ENCODE measurements at regions not wholly inside any gene's neighbourhood (a gene's known extent, or its start where the extent isn't known, plus 50 kb on each side); places are given as distances from the start of the nearest gene placed in this dataset.

DNA sequence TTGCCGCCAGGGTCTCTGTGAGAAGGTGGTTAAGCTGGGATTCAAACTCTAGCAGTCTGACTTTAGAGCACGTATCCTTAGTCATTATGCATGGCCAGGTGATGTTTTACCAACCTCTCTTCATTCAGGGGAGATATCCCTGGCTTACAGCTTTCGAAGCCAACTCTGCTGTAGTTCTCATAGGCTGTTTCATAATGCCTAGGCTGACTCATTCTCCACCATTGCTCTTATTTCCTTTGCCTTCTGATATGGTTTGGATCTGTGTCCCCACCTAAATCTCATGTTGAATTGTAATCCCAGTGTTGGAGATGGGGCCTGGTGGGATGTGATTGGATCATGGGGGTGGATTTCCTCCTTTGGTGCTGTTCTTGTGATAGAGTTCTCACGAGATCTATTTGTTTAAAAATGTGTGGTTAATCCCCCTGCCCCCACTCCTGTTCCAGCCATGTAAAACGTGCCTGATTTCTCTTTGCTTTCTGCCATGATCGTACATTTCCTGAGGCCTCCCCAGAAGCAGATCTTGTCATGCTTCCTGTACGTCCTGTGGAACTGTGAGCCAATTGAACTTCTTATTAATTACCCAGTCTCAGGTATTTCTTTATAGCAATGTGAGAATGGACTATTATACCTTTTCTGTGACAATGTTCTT, 94.6 kb upstream of the MAN1A1 start:
- ChIA-PET CTCF (interaction anchor here (0.7 kb wide), 1 partner anchor 292 kb away, joined by 3 read pairs; no protein-coding TSS in a partner anchor), POLR2A (no interaction called here)
- Histone ChIP-seq H3K27me3 (ENCODE audit: control insufficient read depth, insufficient read depth, low read length) (no peaks in the 10 kb centered on the region), H3K27ac (ENCODE audit: low read depth, low read length) (no peak overlapping the region), H3K4me3 (ENCODE audit: low read depth, low read length) (no peak overlapping the region), H3K9me3 (ENCODE audit: control insufficient read depth, insufficient read depth, low read length) (peaks cover 7% of the 10 kb centered on the region; the same call in 1 of the 2 replicates)
- TF ChIP-seq, protein P1, sequence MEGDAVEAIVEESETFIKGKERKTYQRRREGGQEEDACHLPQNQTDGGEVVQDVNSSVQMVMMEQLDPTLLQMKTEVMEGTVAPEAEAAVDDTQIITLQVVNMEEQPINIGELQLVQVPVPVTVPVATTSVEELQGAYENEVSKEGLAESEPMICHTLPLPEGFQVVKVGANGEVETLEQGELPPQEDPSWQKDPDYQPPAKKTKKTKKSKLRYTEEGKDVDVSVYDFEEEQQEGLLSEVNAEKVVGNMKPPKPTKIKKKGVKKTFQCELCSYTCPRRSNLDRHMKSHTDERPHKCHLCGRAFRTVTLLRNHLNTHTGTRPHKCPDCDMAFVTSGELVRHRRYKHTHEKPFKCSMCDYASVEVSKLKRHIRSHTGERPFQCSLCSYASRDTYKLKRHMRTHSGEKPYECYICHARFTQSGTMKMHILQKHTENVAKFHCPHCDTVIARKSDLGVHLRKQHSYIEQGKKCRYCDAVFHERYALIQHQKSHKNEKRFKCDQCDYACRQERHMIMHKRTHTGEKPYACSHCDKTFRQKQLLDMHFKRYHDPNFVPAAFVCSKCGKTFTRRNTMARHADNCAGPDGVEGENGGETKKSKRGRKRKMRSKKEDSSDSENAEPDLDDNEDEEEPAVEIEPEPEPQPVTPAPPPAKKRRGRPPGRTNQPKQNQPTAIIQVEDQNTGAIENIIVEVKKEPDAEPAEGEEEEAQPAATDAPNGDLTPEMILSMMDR (IDR thresholded peaks at IDR 0.05; ENCODE audit: low read depth, low read length): no peak
- no peak for DNase-seq (ENCODE audit: low read depth, low spot score)

DNA sequence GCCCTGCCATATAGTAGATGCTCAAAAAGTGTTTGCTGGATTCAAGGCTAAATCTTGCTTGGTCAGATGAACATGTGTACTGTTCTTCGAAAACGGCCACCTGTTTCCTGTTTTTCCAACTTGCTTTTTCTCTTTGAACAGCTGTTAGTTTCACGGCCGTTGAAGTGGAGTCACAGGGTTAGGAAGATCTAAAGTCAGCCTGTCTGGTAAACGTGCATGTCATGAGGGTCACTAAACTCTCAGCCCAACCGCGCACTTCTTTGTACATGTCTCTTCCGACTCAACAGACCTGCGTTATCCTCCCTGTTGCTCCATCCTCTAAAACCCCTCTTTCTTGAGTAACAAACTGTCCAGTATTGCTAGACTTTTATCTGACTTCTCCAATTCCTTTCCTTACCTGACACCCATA, 93.2 kb upstream of the MAN1A1 start:
- no peak for DNase-seq (ENCODE audit: low read depth, low spot score)
- H3K27ac ChIP-seq (ENCODE audit: low read depth, low read length): no peak overlapping the region
- POLR2A ChIA-PET: no interaction called here
- H3K27me3 ChIP-seq (ENCODE audit: control insufficient read depth, insufficient read depth, low read length): no peaks in the 10 kb centered on the region
- TF ChIP-seq, protein P1 (IDR thresholded peaks at IDR 0.05; ENCODE audit: low read depth, low read length): no peak
- H3K9me3 ChIP-seq (ENCODE audit: control insufficient read depth, insufficient read depth, low read length): peaks cover 7% of the 10 kb centered on the region; the same call in 1 of the 2 replicates
- no peak overlapping the region for H3K4me3 ChIP-seq (ENCODE audit: low read depth, low read length)
- CTCF ChIA-PET: no interaction called here

DNA sequence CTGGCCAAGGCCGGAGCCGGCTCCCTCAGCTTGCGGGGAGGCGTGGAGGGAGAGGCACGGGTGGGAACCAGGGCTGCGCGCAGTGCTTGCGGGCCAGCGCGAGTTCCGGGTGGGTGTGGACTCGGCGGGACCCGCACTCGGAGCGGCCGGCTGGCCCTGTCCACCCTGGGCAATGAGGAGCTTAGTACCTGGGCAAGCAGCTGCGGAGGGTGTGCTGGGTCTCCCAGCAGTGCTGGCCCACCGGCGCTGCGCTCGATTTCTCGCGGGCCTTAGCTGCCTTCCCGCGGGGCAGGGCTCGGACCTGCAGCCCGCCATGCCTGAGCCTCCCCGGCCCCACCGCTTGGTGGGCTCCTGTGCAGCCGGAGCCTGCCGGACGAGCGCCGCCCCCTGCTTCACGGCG, 91.4 kb upstream of the MAN1A1 start:
- ChIA-PET CTCF (no interaction called here), POLR2A (no interaction called here)
- DNase-seq (ENCODE audit: low read depth, low spot score): no peak
- TF ChIP-seq, protein P1 (IDR thresholded peaks at IDR 0.05; ENCODE audit: low read depth, low read length): no peak
- Histone ChIP-seq H3K9me3 (ENCODE audit: control insufficient read depth, insufficient read depth, low read length) (peaks cover 7% of the 10 kb centered on the region; the same call in 1 of the 2 replicates), H3K27me3 (ENCODE audit: control insufficient read depth, insufficient read depth, low read length) (no peaks in the 10 kb centered on the region), H3K27ac (ENCODE audit: low read depth, low read length) (no peak overlapping the region), H3K4me3 (ENCODE audit: low read depth, low read length) (no peak overlapping the region)

GRCh38 chr6:119436583-119436982, 87.0 kb upstream of the MAN1A1 start:
- POLR2A ChIA-PET: no interaction called here
- Histone ChIP-seq H3K27me3 (ENCODE audit: control insufficient read depth, insufficient read depth, low read length) (no peaks in the 10 kb centered on the region), H3K4me3 (ENCODE audit: low read depth, low read length) (no peak overlapping the region), H3K27ac (ENCODE audit: low read depth, low read length) (no peak overlapping the region), H3K9me3 (ENCODE audit: control insufficient read depth, insufficient read depth, low read length) (peaks cover 7% of the 10 kb centered on the region; the same call in 1 of the 2 replicates)
- TF ChIP-seq, protein P1 (IDR thresholded peaks at IDR 0.05; ENCODE audit: low read depth, low read length): no peak
- CTCF ChIA-PET: no interaction called here
- DNase-seq (ENCODE audit: low read depth, low spot score): no peak

DNA sequence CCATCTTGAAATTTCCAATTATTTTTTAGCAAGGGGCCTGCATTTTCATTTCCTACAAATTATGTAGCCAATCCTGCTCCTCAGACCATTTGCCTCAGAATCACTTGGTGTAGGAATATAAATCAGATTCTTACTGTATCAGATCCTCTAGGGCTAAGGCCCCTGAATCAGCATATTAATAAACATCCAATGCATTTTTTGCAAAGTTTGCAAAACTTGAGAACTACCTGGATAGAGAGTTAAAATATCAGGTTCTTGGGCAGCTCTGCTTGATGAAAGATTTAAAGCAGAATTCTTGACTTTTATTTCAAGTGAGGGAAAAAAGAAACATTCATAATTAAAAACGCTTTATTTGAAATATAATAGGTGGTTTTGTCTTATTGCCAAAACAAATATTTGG, 82.2 kb upstream of the MAN1A1 start:
- no peak overlapping the region for H3K4me3 ChIP-seq (ENCODE audit: low read depth, low read length)
- ChIA-PET POLR2A (no interaction called here), CTCF (no interaction called here)
- H3K27ac ChIP-seq (ENCODE audit: low read depth, low read length): no peak overlapping the region
- DNase-seq (ENCODE audit: low read depth, low spot score): no peak
- no peaks in the 10 kb centered on the region for H3K27me3 ChIP-seq (ENCODE audit: control insufficient read depth, insufficient read depth, low read length)
- H3K9me3 ChIP-seq (ENCODE audit: control insufficient read depth, insufficient read depth, low read length): no peaks in the 10 kb centered on the region
- TF ChIP-seq, protein P1 (IDR thresholded peaks at IDR 0.05; ENCODE audit: low read depth, low read length): no peak

Measured in AG04450 (cell line).